OCI-LY1 (cell line): ENCODE measurements at regions not wholly inside any gene's neighbourhood (a gene's known extent, or its start where the extent isn't known, plus 50 kb on each side); places are given as distances from the start of the nearest gene placed in this dataset.
"Not testable (repeated sequence)": the region's sequence is repeated elsewhere in the genome, so short reads cannot be mapped to it uniquely, and the experiment has no call there.

Experiments
- CTCF ChIP-seq: fragments of 200-600 bp; sonication (generic), shearing (Covaris generic); IDR thresholded peaks from 2 replicates; pipeline ENCODE4 v1.5.1; 2017; ENCODE audit warnings: mild to moderate bottlenecking, antibody characterized with exemption, low read length, moderate library complexity, mixed read lengths
- EZH2 ChIP-seq: fragments of 200-600 bp; sonication (generic), shearing (Covaris generic); IDR thresholded peaks from 2 replicates; pipeline ENCODE4 v1.8.0; 2017; ENCODE audit warnings: borderline replicate concordance, mixed run types, mild to moderate bottlenecking, antibody characterized with exemption, low read length, moderate library complexity, mixed read lengths

- not testable (repeated sequence) for TF ChIP-seq CTCF, EZH2
These were observed 311.1 kb downstream of the PTGER3 start for GRCh38 chr1:70736518-70736917.
